Activated CD8-positive, alpha-beta memory T cell treated with anti-CD3 and anti-CD28 coated beads for 48 hours (primary cell): ENCODE measurements at regions not wholly inside any gene's neighbourhood (a gene's known extent, or its start where the extent isn't known, plus 50 kb on each side); places are given as distances from the start of the nearest gene placed in this dataset.

ENCODE experiments used
- DNase-seq, 3 experiments: peaks; one replicate each; pipeline ENCODE4 v3.0.0-alpha.2; 2020; ENCODE audit warnings: low read depth in 2 of 3, low spot score in 2 of 3

DNA sequence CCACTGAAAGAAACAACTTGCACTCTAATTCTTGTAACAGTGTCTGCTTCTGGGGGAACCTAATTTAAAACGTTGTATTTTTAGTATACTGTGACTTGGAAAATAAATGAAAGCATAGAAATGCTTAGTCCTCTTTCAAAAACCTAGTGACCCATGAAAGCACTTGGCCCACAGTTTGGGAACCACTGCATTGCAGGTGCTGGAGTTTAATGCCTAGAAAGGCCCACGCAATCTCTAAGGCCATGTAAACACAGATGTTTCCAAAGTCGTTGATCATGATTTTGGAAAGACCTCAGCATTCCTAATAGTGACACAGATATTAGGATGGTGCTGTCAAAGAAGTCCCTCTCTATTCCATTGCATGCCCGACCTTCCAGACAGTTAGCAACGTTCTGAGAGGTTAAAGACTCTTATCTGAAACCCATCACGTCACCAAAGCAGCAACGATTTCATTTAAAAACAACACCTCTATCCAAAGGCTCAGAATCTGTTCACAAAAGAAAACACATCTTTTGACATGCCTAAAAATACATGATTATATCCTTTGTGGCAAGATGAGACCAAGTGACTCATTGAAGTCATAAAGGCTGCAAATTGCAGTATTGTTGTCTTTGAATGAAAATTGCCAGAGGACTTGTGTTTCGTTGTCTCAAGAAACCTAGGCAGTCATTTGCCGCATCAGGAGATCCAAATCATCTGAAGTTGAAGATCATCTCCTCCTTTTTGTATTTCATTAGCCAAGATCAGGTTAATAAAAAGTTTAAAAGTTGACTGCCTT, 328.0 kb upstream of the ZNF507 start:
- no peak for DNase-seq

DNA sequence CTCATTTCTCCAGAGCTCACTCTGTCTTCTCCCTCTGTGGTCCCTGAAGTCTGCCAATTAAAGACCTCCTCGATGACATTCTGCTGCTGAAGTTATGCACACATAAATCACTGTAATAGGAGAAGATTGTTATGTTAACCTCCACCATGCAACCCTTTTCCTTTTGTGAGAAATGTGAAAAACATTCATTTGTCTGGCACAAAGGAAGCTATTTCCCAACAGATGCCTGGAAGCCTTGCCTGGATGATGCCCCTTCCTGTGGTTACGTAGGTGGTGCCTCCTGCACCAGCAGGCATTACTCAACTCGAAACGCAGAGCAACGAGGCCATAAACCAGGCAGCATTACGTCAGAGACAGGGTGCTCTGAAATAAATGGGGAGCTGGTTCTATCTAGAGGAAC, 327.4 kb upstream of the ZNF507 start:
- DNase-seq = no peak

DNA sequence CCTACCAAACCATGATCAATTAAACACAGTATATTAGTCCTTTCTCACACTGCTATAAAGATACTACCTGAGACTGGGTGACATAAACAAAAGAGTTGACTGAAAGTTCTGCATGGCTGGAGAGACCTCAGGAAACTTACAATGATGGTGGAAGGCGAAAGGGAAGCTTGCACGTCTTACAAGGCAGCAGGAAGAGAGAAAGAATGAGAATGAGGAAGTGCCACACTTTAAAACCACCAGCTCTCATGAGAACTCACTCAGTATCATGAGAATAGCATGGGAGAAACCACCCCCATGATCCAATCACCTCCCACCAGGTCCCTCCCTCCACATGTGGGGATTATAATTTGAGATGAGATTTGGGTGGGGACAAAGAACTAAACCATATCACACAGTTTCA, 324.9 kb upstream of the ZNF507 start:
- no peak for DNase-seq

DNA sequence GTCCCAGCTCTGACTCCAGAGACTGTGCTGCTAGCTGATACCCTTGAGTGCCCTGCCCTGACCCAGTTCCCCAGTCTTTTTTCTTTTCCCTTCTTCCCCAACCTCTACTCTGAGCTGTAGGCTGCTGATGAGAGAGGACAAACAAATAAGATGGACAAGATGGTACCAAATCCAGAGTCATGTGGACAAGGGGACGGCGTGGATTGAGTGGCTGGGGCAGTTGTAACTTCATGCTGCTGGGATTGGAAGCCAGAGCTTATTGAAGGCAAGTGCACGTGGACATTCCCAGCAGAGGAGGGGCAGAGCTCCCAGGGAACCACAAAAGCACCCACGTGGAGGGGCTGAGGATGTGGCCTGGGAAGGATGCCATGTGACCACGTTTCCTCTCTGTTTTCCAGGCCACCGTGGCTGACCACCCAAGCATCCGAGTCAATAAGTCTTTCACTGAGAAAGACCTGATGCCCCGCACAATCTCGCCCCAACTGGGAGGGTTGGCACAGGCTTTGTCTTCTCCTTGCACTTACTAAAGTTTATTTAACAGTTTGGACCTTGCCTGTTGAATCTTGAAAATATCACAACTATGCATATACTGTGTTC, 323.3 kb upstream of the ZNF507 start:
- no peak for DNase-seq

DNA sequence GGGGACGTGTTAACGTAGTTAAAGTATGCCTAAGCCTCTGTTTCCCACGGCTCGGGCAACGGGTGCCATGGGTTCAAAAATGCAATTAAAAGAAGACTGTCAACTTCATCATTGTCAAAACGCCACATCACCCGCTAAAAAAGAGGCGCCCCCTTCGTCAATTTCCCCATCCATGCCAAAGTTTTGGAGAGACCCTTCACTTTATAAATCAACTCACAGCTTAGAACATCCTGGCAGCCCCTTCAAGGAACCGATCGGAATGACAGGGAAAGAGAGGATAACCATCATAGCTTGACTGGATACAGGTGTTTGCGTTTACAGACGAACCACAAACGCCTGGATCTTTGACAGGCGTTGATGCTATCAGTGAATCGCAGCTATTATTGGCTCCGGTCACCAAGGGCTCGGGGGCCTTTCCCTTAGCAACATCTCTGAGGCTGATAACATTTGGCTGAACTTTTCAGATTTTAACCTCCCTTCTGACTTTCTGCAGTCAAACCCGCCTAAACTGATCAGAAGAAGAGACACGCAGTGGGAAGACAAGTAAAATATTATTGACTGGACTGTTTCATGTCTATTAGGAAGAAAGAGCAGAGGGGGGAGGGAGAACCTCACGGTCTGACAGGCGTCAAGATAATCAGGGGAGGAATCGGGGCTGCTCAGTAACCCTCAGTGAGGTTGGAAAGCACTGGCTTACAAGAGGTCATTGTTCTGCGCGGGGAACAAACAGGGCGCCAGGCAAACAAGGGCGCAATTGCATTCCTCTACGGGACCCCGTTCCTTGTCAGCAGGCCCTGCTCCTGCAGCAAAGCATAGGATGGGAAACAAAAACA, 322.5 kb upstream of the ZNF507 start:
- DNase-seq = no peak

DNA sequence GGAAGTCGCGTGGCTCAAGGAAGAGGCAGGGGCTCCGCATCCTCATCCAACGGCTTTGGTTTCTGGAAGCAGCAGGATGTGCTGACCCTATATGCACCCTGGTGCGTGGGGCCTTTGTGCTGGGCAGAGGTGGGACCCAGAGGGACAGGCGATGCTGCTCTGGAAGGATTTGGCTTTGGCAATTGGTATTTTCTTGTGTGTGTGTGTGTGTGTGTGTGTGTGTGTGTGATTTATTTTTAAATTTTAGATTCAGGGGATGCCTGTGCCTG, 321.9 kb upstream of the ZNF507 start:
- no peak for DNase-seq

DNA sequence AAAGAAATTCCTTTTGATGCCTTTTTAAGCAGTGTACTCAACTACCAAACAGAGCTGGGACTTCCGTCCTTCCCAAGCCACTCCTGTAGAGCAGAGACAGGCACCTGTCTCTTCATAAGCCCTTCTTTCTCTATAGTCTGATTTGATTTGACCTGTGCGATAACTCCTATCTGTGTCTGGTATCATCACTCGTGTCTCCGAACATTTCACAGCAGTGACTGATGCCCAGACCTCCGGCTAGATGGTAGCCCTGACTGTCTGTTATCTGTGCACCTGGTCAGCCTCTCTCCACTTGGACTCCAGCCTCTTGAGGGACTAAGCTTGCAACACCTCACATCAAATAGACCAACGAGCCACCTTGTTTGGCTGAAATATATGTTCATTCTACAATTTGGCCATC, 316.2 kb upstream of the ZNF507 start:
- no peak for DNase-seq

DNA sequence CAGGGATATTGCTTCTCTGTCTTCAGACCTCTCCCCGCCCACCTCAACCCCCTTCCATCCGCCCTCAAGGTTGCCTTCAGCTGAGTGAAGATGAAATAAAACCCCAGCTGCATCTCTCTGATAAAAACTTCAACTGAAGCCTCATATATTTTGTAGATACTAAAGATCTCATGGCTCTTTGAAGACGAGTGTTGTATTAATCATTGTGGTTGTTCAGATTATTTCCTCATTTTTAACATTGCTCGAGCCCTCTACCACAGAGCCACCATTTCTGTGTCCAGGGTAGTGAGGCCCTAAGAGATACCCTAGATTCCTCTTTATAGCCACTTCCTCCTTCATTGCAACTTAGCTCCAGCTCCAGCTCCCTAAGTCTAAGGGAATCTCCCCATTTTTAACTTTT, 312.8 kb upstream of the ZNF507 start:
- no peak for DNase-seq

DNA sequence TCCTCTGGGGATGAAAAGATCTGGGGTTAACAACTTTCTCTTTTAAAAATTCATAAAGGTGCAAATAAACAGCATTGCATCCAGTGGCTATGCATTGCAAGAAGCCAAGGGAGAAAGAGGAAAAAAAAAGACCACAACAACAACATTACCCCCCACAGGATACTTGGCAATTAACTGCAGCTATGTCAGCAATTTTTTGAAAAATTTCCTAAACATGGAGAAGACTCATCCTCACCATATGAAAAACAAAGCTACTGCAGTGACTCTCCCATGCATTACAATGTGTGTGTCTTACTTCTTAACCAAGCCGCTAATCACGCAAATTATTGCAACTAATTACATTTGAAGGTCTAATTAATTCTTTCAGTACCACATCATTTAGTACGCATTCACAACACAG, 309.8 kb upstream of the ZNF507 start:
- DNase-seq = no peak

DNA sequence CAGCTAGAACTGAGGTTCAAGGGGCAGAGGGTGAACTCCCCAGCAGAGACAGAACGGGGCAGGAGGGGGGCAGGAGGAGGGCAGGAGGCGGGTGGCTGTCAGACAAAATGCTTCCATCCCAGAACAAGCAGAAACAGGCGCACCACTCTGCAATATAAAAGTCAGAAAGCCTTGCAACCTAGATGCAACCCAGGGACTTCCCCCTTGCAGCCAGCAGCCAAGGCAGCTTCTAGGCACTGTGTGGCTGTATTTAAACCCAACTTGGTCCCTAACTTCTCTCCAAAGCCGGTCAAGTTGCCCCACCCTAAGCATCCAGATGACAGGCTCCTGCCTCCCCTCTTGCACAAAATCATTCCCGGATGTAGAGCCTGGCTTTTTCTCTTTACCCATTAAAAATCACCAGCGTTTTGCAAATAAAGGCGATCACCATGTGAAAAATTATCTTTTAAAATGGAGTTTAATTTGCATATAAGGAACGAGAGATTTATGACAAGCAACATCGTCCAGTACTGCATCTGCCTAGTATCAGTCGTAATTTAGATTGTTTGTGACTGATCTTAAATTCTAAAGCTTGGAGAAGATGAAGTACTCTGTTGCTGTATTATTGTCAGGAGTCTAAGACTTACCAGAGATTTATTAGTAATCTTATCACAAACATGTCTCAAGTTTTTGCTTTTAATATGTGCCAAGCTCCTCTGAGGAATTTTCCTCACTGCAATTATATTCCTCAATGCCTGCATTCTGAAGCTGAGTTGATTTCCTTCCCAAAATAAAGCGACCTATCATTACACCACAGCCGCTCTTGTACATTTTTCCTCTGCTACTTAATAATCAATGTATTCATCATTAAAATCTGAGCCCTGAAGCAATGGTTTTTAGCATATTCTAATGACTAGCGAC, 307.1 kb upstream of the ZNF507 start:
- DNase-seq = no peak

DNA sequence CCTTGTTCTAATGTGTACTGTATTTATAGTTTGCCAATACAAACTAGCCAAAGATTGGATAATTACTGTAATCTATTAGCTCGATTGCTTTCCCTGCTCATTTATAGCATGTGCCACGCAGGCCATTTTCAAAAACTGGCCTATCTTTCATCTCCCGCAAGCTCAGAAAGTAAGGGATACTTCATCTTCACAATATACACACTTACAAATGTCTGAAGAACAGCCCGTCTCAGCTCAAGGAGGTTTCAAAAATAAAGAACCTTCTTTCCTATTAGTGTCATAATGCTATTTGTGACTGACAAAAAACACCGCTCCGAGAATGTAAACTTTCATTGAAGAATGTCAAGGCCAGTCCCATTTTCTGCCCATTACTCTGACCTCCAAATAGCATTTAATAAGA, 306.4 kb upstream of the ZNF507 start:
- no peak for DNase-seq

DNA sequence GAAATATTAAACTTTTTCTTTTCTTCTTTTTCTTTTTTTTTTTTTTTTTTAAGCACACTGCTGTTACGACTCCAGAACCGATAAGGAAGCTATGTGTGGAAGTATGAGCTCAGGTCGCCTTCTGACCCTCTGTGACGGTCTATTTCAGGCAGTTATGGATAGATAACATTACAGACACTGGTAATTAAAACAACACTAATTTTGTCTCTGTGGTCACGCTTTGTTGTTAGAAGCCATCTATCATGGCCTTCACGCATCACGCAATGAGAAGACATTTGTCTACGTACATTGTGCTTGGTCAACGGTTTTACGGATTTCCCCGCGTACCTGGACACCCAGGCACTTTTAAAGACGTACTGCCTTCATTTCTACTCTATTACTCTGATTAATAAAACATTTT, 306.0 kb upstream of the ZNF507 start:
- no peak for DNase-seq

DNA sequence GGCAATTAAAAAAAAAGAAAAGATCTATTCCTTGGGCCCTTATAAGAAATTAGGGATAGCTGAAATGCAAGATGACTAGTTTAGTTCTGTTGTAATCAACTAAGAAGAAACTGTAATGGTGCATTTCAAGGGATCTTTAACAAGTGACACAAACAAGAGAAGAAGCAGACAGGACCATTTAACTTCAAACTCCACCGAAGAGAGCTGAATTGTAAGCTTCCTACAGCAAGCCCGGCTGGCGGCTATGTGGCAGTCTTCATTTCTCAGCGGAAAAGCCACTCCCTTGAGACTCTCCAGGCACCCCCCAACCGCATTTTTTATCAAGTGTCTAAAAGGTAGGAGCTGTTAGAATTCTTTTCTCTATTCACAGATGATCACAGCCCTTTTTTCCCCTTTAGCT, 305.2 kb upstream of the ZNF507 start:
- DNase-seq = no peak

DNA sequence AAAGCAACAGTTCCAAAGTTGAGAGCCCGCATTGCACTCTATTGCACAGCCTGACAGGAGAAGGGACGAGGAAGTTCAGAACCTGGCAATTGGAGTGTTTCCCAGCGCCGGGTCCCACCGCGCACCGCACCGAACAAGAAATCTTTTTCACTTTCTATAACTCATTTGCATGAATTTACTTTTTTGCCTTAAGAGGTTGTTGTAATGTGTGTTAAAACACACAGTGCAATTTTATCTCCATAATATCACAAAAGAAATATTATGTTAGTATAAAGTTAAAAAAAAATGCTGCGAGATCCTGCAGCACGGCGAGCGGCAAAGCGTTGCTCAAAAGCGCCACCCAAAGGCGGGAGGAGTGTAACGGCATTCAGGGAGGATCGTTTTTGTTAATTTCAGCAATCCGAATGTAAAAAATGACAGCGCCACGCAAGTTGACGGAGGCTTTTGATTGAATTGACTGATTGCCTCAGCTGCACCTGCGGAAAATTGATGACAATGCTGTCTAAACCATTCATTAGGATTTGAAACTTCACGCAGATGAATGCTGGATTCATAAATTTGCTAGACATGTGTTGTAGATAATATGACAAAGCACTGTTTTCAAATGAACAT, 303.6 kb upstream of the ZNF507 start:
- DNase-seq = no peak

DNA sequence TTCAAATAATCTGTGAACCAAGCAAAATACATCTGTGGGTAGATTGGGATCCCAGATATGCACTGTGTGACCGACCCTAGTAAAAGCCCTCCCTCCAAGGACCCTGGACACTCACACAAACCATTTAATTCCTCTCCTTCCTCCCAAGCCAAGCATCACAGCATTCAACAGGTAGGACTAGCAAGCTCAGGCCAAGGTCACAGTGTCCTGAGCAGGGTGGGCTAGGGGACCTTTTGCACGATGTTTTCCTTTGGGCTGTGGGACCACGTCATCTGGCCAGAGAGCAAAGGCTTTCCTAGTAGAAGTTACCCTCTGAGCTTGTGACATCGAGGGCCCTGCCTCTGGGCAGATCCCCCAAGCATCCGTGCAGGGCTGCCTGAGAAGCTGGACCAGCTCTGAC, 297.6 kb upstream of the ZNF507 start:
- no peak for DNase-seq

DNA sequence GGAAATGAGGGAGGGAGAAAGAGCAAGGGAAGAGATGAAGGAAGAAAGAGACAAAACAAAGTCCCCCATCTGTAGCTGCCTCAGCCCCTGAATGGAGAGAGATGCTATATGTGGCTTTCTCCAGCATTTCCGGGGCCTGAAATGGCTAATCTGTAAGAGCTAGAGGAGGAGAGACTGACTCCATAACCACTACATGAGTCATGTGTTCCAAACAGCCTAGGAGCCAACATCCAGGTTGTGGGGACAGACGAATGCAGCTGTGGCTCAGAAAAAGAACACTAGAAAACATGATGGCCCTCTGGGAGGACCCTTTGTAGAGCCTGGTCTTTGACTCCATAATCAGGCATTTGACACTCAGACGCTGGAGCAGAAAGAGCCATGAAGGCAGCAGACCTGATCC, 292.0 kb upstream of the ZNF507 start:
- DNase-seq = no peak

DNA sequence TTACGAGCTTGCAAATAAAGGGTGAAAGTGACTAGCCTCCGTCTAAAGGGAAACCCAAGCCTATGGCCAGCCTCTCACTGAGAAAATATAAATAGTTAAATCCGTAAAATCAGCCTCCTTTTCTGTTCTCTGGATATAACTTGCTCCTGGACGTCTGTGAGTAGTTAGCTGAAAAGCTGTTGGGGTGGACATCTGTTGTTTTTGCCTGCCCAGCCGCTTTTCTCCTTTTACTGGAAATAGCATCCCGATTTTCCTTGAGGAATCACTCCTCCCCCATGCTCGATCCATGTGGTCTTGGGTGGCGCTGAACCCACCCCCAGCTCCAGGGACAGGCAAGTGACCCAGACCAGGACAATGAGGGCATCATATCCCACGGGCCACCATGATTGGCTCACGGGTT, 291.5 kb upstream of the ZNF507 start:
- DNase-seq = no peak

DNA sequence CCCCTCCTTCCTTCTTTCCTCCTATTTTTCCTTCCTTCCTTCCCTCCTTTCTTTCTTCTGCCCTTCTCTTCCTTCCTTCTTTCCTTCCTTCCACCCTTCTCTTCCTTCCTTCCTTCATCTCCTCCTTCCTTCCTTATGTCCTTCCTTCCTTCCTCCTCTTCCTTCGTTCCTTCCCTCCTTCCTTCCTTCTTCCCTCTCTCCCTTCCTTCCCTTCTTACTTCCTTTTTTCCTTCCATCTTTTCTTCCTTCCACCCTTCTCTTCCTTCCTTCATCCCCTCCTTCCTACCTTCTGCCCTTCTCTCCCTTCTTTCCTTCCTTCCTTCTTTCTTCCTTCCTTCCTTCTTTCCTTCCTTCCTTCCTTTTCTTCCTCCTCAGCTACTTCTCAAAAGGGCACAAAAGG, 287.3 kb upstream of the ZNF507 start:
- no peak for DNase-seq

DNA sequence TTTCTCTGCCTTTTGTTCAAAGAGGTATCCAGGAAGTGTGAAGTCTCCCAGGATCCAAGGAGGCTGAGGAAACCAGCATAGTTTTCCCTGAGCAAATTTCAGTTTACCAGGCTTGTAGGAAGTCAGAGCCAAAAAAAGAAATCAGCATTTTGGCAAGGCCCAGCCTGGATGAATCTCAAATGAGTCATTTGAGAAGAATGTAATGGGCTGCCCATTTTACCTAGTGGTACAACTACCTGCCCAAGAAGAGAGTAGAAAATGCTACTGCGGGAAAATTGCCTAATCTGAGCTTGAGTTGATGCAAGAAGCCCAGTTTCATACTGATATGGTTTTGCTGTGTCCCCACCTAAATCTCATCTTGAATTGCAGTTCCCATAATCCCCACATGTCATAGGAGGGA, 284.1 kb upstream of the ZNF507 start:
- DNase-seq = no peak

DNA sequence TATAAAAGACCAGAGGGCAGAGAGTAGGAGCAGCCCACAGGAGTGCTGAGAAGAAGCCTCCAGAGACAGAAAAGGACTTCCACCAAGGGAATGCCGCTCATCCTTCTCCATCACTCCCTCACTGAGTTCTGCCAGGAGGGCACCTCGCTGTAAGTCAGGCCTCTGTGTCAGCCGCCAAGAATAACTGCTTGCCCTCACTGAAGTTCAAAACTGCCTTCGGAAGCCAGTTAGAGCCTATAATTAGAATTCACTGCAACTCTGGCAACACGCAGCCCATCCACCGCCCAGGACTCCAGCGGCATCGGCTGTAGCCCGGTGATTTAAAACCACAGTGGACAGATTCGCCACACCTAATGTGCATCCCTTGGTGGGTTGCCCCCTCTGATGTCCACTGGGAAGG, 281.8 kb upstream of the ZNF507 start:
- no peak for DNase-seq

DNA sequence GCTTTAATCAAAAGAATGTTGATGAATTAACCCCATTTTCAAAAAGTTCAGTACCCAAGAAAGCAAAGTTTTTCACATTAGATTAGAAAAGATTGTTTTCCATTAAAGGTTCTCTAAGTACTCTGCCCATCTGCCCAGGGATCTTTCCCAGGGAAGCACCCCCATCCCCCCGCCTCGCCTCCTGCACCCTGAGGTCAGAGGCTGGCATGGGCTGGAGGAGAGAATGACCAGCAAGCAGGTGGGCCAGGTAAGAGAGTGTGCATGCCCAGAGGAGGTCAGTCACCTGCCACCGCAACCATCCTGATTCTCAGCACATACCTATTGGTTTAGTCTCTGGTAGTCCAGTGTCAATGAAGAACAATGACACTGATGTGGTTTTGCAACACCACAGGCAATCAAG, 279.4 kb upstream of the ZNF507 start:
- DNase-seq = no peak
